Osteocyte (in vitro differentiated cells): ENCODE measurements at regions not wholly inside any gene's neighbourhood (a gene's known extent, or its start where the extent isn't known, plus 50 kb on each side); places are given as distances from the start of the nearest gene placed in this dataset.

Experiments
- DNase-seq: peaks from one replicate; pipeline ENCODE4 v3.0.0; 2021; ENCODE audit warnings: mixed read lengths; ENCODE audit not compliant: unreplicated experiment; ENCODE audit errors: extremely low spot score
- H3K27ac Mint-ChIP-seq: one replicate; pipeline ENCODE4 v1.8.0; 2021; ENCODE audit warnings: mild to moderate bottlenecking, mixed read lengths; ENCODE audit not compliant: unreplicated experiment
- H3K27me3 Mint-ChIP-seq: one replicate; pipeline ENCODE4 v1.8.0; 2021; ENCODE audit warnings: mixed read lengths; ENCODE audit not compliant: unreplicated experiment
- H3K36me3 Mint-ChIP-seq: one replicate; pipeline ENCODE4 v1.8.0; 2021; ENCODE audit warnings: mixed read lengths; ENCODE audit not compliant: unreplicated experiment
- H3K4me1 Mint-ChIP-seq: one replicate; pipeline ENCODE4 v1.8.0; 2021; ENCODE audit warnings: mixed read lengths; ENCODE audit not compliant: unreplicated experiment
- H3K4me3 Mint-ChIP-seq: one replicate; pipeline ENCODE4 v1.8.0; 2021; ENCODE audit warnings: mild to moderate bottlenecking, moderate library complexity, mixed read lengths; ENCODE audit not compliant: unreplicated experiment
- H3K9me3 Mint-ChIP-seq: one replicate; pipeline ENCODE4 v1.8.0; 2021; ENCODE audit warnings: mixed read lengths; ENCODE audit not compliant: unreplicated experiment
- TF ChIP-seq, protein P1 (sequence below): fragments of 200-600 bp; sonication (generic); IDR thresholded peaks from 2 replicates; pipeline ENCODE4 v1.5.0; 2021; ENCODE audit warnings: antibody characterized with exemption, mild to moderate bottlenecking, moderate library complexity

DNA sequence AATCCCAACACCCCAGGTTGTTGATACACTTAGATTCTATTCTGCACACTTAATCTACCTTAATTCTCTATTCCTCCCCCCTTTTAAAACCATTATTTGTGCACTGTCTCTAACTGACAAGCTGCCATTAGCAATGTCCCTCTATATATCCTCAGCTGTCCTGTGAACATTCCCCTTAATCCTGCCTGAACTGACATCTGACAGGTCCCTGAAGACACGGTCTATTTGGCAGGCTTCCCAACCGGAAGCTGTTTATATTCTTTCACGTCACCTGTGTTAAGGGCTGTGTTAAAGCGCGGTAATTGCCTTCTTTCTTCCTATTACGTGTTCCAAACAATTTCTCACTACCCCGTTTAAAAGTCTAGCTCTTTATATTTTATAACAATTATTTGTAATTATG is 277.3 kb downstream of the CDH9 start:
- H3K4me1 Mint-ChIP-seq: no peaks in the 10 kb centered on the region
- TF ChIP-seq, protein P1, sequence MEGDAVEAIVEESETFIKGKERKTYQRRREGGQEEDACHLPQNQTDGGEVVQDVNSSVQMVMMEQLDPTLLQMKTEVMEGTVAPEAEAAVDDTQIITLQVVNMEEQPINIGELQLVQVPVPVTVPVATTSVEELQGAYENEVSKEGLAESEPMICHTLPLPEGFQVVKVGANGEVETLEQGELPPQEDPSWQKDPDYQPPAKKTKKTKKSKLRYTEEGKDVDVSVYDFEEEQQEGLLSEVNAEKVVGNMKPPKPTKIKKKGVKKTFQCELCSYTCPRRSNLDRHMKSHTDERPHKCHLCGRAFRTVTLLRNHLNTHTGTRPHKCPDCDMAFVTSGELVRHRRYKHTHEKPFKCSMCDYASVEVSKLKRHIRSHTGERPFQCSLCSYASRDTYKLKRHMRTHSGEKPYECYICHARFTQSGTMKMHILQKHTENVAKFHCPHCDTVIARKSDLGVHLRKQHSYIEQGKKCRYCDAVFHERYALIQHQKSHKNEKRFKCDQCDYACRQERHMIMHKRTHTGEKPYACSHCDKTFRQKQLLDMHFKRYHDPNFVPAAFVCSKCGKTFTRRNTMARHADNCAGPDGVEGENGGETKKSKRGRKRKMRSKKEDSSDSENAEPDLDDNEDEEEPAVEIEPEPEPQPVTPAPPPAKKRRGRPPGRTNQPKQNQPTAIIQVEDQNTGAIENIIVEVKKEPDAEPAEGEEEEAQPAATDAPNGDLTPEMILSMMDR: no peak
- H3K4me3 Mint-ChIP-seq: no peak overlapping the region
- no peak overlapping the region for H3K27ac Mint-ChIP-seq
- DNase-seq: no peak
- no peaks in the 10 kb centered on the region for H3K36me3 Mint-ChIP-seq
- no peaks in the 10 kb centered on the region for H3K9me3 Mint-ChIP-seq
- no peaks in the 10 kb centered on the region for H3K27me3 Mint-ChIP-seq

DNA sequence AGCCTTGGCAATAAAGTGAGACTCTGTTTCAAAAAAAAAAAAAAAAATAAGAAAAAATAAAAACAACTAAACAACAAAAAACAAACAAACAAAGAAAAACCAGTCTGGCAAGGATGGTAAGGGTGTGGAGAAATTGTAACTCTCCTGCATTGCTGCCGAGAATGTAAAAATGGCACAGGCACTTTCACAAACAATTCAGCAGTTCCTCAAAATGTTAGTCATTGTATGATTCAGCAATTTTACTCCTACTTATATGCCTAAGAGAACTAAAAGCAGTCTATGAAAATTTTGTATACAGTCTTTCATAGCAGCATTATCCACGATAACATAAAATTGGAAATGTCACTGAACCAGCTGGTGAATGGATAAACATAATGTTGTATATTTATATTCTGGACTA is 280.4 kb downstream of the CDH9 start:
- TF ChIP-seq, protein P1: no peak
- Mint-ChIP-seq H3K36me3 (no peaks in the 10 kb centered on the region), H3K27me3 (no peaks in the 10 kb centered on the region), H3K4me1 (no peaks in the 10 kb centered on the region), H3K4me3 (no peak overlapping the region), H3K27ac (no peak overlapping the region), H3K9me3 (peaks cover 3% of the 10 kb centered on the region)
- DNase-seq: no peak

DNA sequence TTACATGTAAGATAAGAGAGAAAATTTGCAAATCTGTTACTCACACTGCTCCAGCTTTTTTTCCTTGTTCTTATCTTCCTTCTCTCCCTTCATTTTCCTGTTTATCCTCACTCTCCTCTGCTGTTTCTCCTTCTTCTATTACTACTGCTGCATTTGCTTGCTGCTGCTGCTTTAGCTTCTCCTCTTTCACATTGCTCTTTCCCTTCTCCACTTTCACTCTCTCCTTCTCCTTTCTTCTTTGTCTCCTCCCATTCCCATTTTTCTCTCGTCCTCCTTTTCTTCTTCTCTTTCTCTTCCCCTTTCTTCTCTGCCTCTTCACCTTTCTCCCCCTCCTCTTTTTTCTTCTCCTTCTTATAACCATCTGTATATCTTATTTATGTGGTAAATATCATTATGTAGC is 288.6 kb downstream of the CDH9 start:
- Mint-ChIP-seq H3K9me3 (peaks cover 3% of the 10 kb centered on the region), H3K4me1 (no peaks in the 10 kb centered on the region), H3K4me3 (no peak overlapping the region), H3K27ac (no peak overlapping the region), H3K27me3 (no peaks in the 10 kb centered on the region), H3K36me3 (no peaks in the 10 kb centered on the region)
- TF ChIP-seq, protein P1: no peak
- no peak for DNase-seq

DNA sequence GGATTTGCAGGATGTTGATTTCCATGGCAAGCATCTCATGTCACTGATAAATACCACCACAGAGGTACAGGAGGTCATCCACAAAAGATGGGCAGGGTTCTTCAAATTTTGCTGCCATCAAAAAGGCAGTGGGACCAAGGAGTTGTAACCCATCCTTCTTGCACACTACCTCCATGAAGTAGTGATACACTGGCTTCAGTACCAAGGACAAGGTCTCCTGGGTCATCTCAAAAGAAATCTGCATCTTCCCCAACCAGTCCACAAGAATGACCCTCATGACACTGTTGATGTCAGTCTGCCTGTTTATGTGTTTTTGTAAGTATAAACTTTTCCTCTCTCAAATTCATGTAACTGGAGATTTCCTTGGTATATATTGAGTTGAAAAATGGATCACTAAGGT is 298.2 kb downstream of the CDH9 start:
- H3K27ac Mint-ChIP-seq: no peak overlapping the region

DNA sequence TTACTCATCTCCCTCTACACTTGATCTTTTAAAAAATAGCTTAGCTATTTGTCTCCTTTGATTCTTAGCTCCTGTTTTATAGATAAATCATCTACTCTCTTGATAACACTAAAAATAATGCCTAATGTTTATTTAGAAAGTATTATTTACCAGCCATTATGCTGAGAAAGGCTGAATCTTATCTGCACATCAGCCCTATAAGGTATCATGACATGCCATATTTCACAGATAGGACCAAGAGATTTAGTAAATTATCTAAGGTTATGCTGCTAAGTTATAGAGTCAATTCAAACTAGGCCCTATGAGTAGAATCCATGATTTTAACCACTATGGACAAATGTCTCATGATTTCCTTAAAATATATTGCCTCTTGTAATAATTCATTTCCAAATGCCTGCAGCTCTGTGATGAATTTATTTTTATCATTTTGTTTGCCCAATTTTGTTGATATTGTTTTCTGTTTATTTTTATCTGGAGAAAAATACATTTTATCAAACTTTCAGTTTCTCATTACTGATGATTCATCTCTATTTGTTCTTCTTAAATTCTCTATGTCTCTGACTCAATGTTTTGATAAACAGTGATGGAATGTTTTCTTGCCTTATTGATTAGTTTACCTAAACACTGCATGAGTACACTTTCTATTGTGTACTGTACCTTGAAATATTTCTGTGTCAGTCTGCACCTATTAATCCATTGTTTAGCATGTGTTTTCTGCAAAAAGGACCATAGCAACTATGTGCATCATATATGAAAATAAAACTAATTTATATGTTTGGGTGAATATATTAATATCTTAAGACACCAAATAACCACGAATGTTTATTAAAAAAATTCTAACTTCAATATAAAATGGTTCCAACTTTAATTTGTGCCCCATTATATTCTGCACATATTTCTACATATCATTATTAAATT is 300.8 kb downstream of the CDH9 start:
- DNase-seq: no peak
- Mint-ChIP-seq H3K27me3 (no peaks in the 10 kb centered on the region), H3K9me3 (no peaks in the 10 kb centered on the region), H3K27ac (no peak overlapping the region), H3K4me3 (no peak overlapping the region), H3K4me1 (no peaks in the 10 kb centered on the region), H3K36me3 (no peaks in the 10 kb centered on the region)
- TF ChIP-seq, protein P1: no peak

More for the DNA sequence above, 298.2 kb downstream of the CDH9 start:
- Mint-ChIP-seq H3K36me3 (no peaks in the 10 kb centered on the region), H3K4me1 (no peaks in the 10 kb centered on the region), H3K9me3 (peaks cover 5% of the 10 kb centered on the region), H3K27me3 (no peaks in the 10 kb centered on the region), H3K4me3 (no peak overlapping the region)
- DNase-seq: no peak
- TF ChIP-seq, protein P1: no peak
